ENCODE measurements at regions not wholly inside any gene's neighbourhood (a gene's known extent, or its start where the extent isn't known, plus 50 kb on each side); places are given as distances from the start of the nearest gene placed in this dataset.

GRCh38 chr5:9801908-9802307 is 171.8 kb upstream of the TAS2R1 start:
- H3K36me3 ChIP-seq (ENCODE audit: control insufficient read depth in 4 of 4, insufficient read depth in 4 of 4, low read length in 4 of 4): no peaks in the 10 kb centered on the region
- H3K9me3 ChIP-seq (ENCODE audit: control insufficient read depth in 4 of 4, insufficient read depth in 3 of 4, low read length in 3 of 4): peaks cover 0 to 3% (median 3%) of the 10 kb centered on the region in 4 donors
- no peak for TF ChIP-seq CTCF (IDR thresholded peaks at IDR 0.05; ENCODE audit: control extremely low read depth, extremely low read depth)
- ATAC-seq (ENCODE audit: insufficient read depth, low FRiP score) (no peak), DNase-seq (no peak)
- WGBS, 2 donors: 86 to 92% methylated on average over 2 of the region's 2 CpGs
- no peak overlapping the region for H3K27ac ChIP-seq (ENCODE audit: low read depth in 1 of 2, low read length in 1 of 2)
- H3K9ac ChIP-seq (ENCODE audit: insufficient read depth in 1 of 2, low read length in 2 of 2): no peak overlapping the region
- no peak overlapping the region for H3K4me3 ChIP-seq
- H3K4me1 ChIP-seq (ENCODE audit: control insufficient read depth in 5 of 5, insufficient read depth in 5 of 5, low read length in 5 of 5): peaks cover 0 to 21% (median 2%) of the 10 kb centered on the region in 5 donors
- H3K27me3 ChIP-seq (ENCODE audit: control insufficient read depth in 3 of 3, insufficient read depth in 3 of 3, low read length in 2 of 3): no peaks in the 10 kb centered on the region

GRCh38 chr5:9799606-9800005 is 169.5 kb upstream of the TAS2R1 start:
- WGBS, 2 donors: 23 to 34% methylated on average over 4 of the region's 4 CpGs
- Histone ChIP-seq H3K27me3 (ENCODE audit: control insufficient read depth in 3 of 3, insufficient read depth in 3 of 3, low read length in 2 of 3) (no peaks in the 10 kb centered on the region), H3K4me1 (ENCODE audit: control insufficient read depth in 5 of 5, insufficient read depth in 5 of 5, low read length in 5 of 5) (peaks cover 0 to 21% (median 2%) of the 10 kb centered on the region in 5 donors), H3K27ac (ENCODE audit: low read depth in 1 of 2, low read length in 1 of 2) (no peak overlapping the region), H3K9me3 (ENCODE audit: control insufficient read depth in 4 of 4, insufficient read depth in 3 of 4, low read length in 3 of 4) (peaks cover 0 to 3% (median 3%) of the 10 kb centered on the region in 4 donors), H3K9ac (ENCODE audit: insufficient read depth in 1 of 2, low read length in 2 of 2) (no peak overlapping the region), H3K36me3 (ENCODE audit: control insufficient read depth in 4 of 4, insufficient read depth in 4 of 4, low read length in 4 of 4) (no peaks in the 10 kb centered on the region), H3K4me3 (no peak overlapping the region)
- TF ChIP-seq CTCF (IDR thresholded peaks at IDR 0.05; ENCODE audit: control extremely low read depth, extremely low read depth): no peak
- peak; percentile 64 to 94 (median 90) for DNase-seq
- ATAC-seq (ENCODE audit: insufficient read depth, low FRiP score): no peak

- ATAC-seq (ENCODE audit: insufficient read depth, low FRiP score) (no peak), DNase-seq (peak in 2 of 3 donors; percentile 28 to 39)
- Histone ChIP-seq H3K9ac (ENCODE audit: insufficient read depth in 1 of 2, low read length in 2 of 2) (no peak overlapping the region), H3K27me3 (ENCODE audit: control insufficient read depth in 3 of 3, insufficient read depth in 3 of 3, low read length in 2 of 3) (no peaks in the 10 kb centered on the region), H3K9me3 (ENCODE audit: control insufficient read depth in 4 of 4, insufficient read depth in 3 of 4, low read length in 3 of 4) (no peaks in the 10 kb centered on the region), H3K4me3 (no peak overlapping the region), H3K27ac (ENCODE audit: low read depth in 1 of 2, low read length in 1 of 2) (no peak overlapping the region), H3K36me3 (ENCODE audit: control insufficient read depth in 4 of 4, insufficient read depth in 4 of 4, low read length in 4 of 4) (no peaks in the 10 kb centered on the region), H3K4me1 (ENCODE audit: control insufficient read depth in 5 of 5, insufficient read depth in 5 of 5, low read length in 5 of 5) (peaks cover 0 to 55% (median 12%) of the 10 kb centered on the region in 5 donors)
- 89 to 90% methylated on average over 7 of the region's 7 CpGs for WGBS, 2 donors
- TF ChIP-seq CTCF (IDR thresholded peaks at IDR 0.05; ENCODE audit: control extremely low read depth, extremely low read depth): no peak
These were observed 160.1 kb upstream of the TAS2R1 start for GRCh38 chr5:9790276-9790675.

GRCh38 chr5:9789777-9790176 is 159.6 kb upstream of the TAS2R1 start:
- no peak for TF ChIP-seq CTCF (IDR thresholded peaks at IDR 0.05; ENCODE audit: control extremely low read depth, extremely low read depth)
- no peak for ATAC-seq (ENCODE audit: insufficient read depth, low FRiP score)

More at GRCh38 chr5:9789777-9790176, 159.6 kb upstream of the TAS2R1 start:
- DNase-seq: peak in 2 of 3 donors; percentile 29 to 41
- no peak overlapping the region for H3K4me3 ChIP-seq
- H3K27ac ChIP-seq (ENCODE audit: low read depth in 1 of 2, low read length in 1 of 2): no peak overlapping the region
- no peaks in the 10 kb centered on the region for H3K9me3 ChIP-seq (ENCODE audit: control insufficient read depth in 4 of 4, insufficient read depth in 3 of 4, low read length in 3 of 4)
- no peaks in the 10 kb centered on the region for H3K36me3 ChIP-seq (ENCODE audit: control insufficient read depth in 4 of 4, insufficient read depth in 4 of 4, low read length in 4 of 4)
- peaks cover 0 to 60% (median 12%) of the 10 kb centered on the region in 5 donors for H3K4me1 ChIP-seq (ENCODE audit: control insufficient read depth in 5 of 5, insufficient read depth in 5 of 5, low read length in 5 of 5)
- no peak overlapping the region for H3K9ac ChIP-seq (ENCODE audit: insufficient read depth in 1 of 2, low read length in 2 of 2)
- no peaks in the 10 kb centered on the region for H3K27me3 ChIP-seq (ENCODE audit: control insufficient read depth in 3 of 3, insufficient read depth in 3 of 3, low read length in 2 of 3)
- WGBS, 2 donors: 65 to 70% methylated on average over 1 of the region's 1 CpG
